ENCODE measurements at regions not wholly inside any gene's neighbourhood (a gene's known extent, or its start where the extent isn't known, plus 50 kb on each side); places are given as distances from the start of the nearest gene placed in this dataset.

DNA sequence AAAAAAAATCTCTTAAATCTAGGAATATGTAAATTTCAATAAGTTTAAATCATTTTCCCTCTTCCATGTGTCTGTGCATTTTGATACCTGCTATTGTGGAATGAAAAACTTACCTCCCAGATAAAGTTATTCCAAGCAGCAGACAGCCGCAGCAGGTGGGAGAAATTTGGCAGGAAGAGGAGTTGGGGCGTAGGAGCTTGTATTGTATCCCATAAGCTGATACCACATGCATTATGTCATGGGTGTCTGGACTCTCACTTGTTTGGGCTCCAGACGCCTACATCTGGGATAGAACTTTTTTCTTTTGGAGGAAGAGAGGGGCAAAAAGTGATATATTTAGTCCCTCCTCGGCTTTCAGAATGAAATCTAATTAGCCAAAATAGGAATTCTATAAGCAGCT lies 59.3 kb upstream of the TCF4 start:
- TF ChIP-seq, protein P1, sequence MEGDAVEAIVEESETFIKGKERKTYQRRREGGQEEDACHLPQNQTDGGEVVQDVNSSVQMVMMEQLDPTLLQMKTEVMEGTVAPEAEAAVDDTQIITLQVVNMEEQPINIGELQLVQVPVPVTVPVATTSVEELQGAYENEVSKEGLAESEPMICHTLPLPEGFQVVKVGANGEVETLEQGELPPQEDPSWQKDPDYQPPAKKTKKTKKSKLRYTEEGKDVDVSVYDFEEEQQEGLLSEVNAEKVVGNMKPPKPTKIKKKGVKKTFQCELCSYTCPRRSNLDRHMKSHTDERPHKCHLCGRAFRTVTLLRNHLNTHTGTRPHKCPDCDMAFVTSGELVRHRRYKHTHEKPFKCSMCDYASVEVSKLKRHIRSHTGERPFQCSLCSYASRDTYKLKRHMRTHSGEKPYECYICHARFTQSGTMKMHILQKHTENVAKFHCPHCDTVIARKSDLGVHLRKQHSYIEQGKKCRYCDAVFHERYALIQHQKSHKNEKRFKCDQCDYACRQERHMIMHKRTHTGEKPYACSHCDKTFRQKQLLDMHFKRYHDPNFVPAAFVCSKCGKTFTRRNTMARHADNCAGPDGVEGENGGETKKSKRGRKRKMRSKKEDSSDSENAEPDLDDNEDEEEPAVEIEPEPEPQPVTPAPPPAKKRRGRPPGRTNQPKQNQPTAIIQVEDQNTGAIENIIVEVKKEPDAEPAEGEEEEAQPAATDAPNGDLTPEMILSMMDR (IDR thresholded peaks at IDR 0.05 in 4 of 5, conservative IDR thresholded peaks at IDR 0.05 in 1 of 5), result no peak
- TF ChIP-seq POLR2A (IDR thresholded peaks at IDR 0.05), result no peak

Data from gastrocnemius medialis (tissue), 4 donors.